ENCODE measurements at regions not wholly inside any gene's neighbourhood (a gene's known extent, or its start where the extent isn't known, plus 50 kb on each side); places are given as distances from the start of the nearest gene placed in this dataset.

GRCh38 chr2:3102081-3102921 lies 275.3 kb downstream of the EIPR1 start:
- Histone ChIP-seq H3K9ac (ENCODE audit: insufficient read depth, low read length) (no peak overlapping the region), H3K27me3 (ENCODE audit: control insufficient read depth, insufficient read depth, low read length) (no peaks in the 10 kb centered on the region), H3K4me2 (ENCODE audit: extremely low read depth, insufficient read depth, low read length) (no peak overlapping the region), H2AFZ (ENCODE audit: low read length) (no peak overlapping the region), H3K9me3 (ENCODE audit: control insufficient read depth, insufficient read depth, low read depth, low read length) (no peaks in the 10 kb centered on the region), H3K79me2 (ENCODE audit: control insufficient read depth, insufficient read depth, low read length) (no peaks in the 10 kb centered on the region), H3K4me3 (replicated peaks in 1 of 4; ENCODE audit: control extremely low read depth in 1 of 4, insufficient read depth in 1 of 4, low read depth in 3 of 4, low read length in 4 of 4) (no peak overlapping the region), H4K20me1 (ENCODE audit: control insufficient read depth, extremely low read depth, insufficient read depth, low read length) (no peaks in the 10 kb centered on the region), H3K4me1 (ENCODE audit: control insufficient read depth, extremely low read depth, insufficient read depth, low read length) (no peaks in the 10 kb centered on the region), H3K27ac (ENCODE audit: insufficient read depth, low read length) (no peak overlapping the region), H3K36me3 (ENCODE audit: control insufficient read depth, insufficient read depth, low read length) (no peaks in the 10 kb centered on the region)
- TF ChIP-seq EZH2 (IDR thresholded peaks at IDR 0.05; ENCODE audit: low read length, missing control alignments): no peak
- no peak for TF ChIP-seq CTCF (conservative IDR thresholded peaks at IDR 0.05 in 1 of 2, IDR thresholded peaks at IDR 0.05 in 1 of 2; ENCODE audit: low read depth in 1 of 2, low read length in 2 of 2)
- DNase-seq (ENCODE audit: low read depth in 2 of 2): no peak

GRCh38 chr2:3101016-3101942 lies 276.3 kb downstream of the EIPR1 start:
- Histone ChIP-seq H3K4me2 (ENCODE audit: extremely low read depth, insufficient read depth, low read length) (no peak overlapping the region), H3K4me1 (ENCODE audit: control insufficient read depth, extremely low read depth, insufficient read depth, low read length) (no peaks in the 10 kb centered on the region), H3K9ac (ENCODE audit: insufficient read depth, low read length) (no peak overlapping the region), H3K9me3 (ENCODE audit: control insufficient read depth, insufficient read depth, low read depth, low read length) (no peaks in the 10 kb centered on the region), H3K36me3 (ENCODE audit: control insufficient read depth, insufficient read depth, low read length) (no peaks in the 10 kb centered on the region), H3K79me2 (ENCODE audit: control insufficient read depth, insufficient read depth, low read length) (no peaks in the 10 kb centered on the region), H3K27ac (ENCODE audit: insufficient read depth, low read length) (no peak overlapping the region), H4K20me1 (ENCODE audit: control insufficient read depth, extremely low read depth, insufficient read depth, low read length) (no peaks in the 10 kb centered on the region), H3K4me3 (replicated peaks in 1 of 4; ENCODE audit: control extremely low read depth in 1 of 4, insufficient read depth in 1 of 4, low read depth in 3 of 4, low read length in 4 of 4) (no peak overlapping the region), H3K27me3 (ENCODE audit: control insufficient read depth, insufficient read depth, low read length) (no peaks in the 10 kb centered on the region), H2AFZ (ENCODE audit: low read length) (no peak overlapping the region)
- no peak for DNase-seq (ENCODE audit: low read depth in 2 of 2)
- TF ChIP-seq CTCF (conservative IDR thresholded peaks at IDR 0.05 in 1 of 2, IDR thresholded peaks at IDR 0.05 in 1 of 2; ENCODE audit: low read depth in 1 of 2, low read length in 2 of 2): no peak
- TF ChIP-seq EZH2 (IDR thresholded peaks at IDR 0.05; ENCODE audit: low read length, missing control alignments): no peak

GRCh38 chr2:3100386-3100785 lies 277.2 kb downstream of the EIPR1 start:
- Histone ChIP-seq H3K79me2 (ENCODE audit: control insufficient read depth, insufficient read depth, low read length) (no peaks in the 10 kb centered on the region), H3K27me3 (ENCODE audit: control insufficient read depth, insufficient read depth, low read length) (no peaks in the 10 kb centered on the region), H4K20me1 (ENCODE audit: control insufficient read depth, extremely low read depth, insufficient read depth, low read length) (no peaks in the 10 kb centered on the region), H2AFZ (ENCODE audit: low read length) (no peak overlapping the region), H3K9ac (ENCODE audit: insufficient read depth, low read length) (no peak overlapping the region), H3K27ac (ENCODE audit: insufficient read depth, low read length) (no peak overlapping the region), H3K9me3 (ENCODE audit: control insufficient read depth, insufficient read depth, low read depth, low read length) (no peaks in the 10 kb centered on the region), H3K36me3 (ENCODE audit: control insufficient read depth, insufficient read depth, low read length) (no peaks in the 10 kb centered on the region), H3K4me3 (replicated peaks in 1 of 4; ENCODE audit: control extremely low read depth in 1 of 4, insufficient read depth in 1 of 4, low read depth in 3 of 4, low read length in 4 of 4) (no peak overlapping the region), H3K4me1 (ENCODE audit: control insufficient read depth, extremely low read depth, insufficient read depth, low read length) (no peaks in the 10 kb centered on the region), H3K4me2 (ENCODE audit: extremely low read depth, insufficient read depth, low read length) (no peak overlapping the region)
- DNase-seq (ENCODE audit: low read depth in 2 of 2): no peak
- no peak for TF ChIP-seq EZH2 (IDR thresholded peaks at IDR 0.05; ENCODE audit: low read length, missing control alignments)
- TF ChIP-seq CTCF (conservative IDR thresholded peaks at IDR 0.05 in 1 of 2, IDR thresholded peaks at IDR 0.05 in 1 of 2; ENCODE audit: low read depth in 1 of 2, low read length in 2 of 2): no peak

Measured in fibroblast of lung (primary cell).